H9 (cell line): ENCODE measurements at regions not wholly inside any gene's neighbourhood (a gene's known extent, or its start where the extent isn't known, plus 50 kb on each side); places are given as distances from the start of the nearest gene placed in this dataset.

Experiments
- DNase-seq: peaks from one replicate; pipeline ENCODE4 v3.0.0-alpha.2; 2017
- H2AFZ ChIP-seq: one replicate; pipeline ENCODE4 v1.6.1; 2013; ENCODE audit warnings: mild to moderate bottlenecking, low read length, control low read depth, moderate library complexity
- H2AK5ac ChIP-seq: 2 replicates; pipeline ENCODE4 v1.6.1; 2013; ENCODE audit warnings: low read length, control low read depth, mixed read lengths; ENCODE audit not compliant: insufficient read length
- H2BK120ac ChIP-seq: one replicate; pipeline ENCODE4 v1.6.1; 2013; ENCODE audit warnings: low read depth, mild to moderate bottlenecking, low read length, control low read depth, inconsistent platforms; ENCODE audit not compliant: poor library complexity, severe bottlenecking
- H2BK12ac ChIP-seq: 2 replicates; pipeline ENCODE4 v1.6.1; 2013; ENCODE audit warnings: low read length, control low read depth, mixed read lengths, low read depth; ENCODE audit not compliant: insufficient read length
- H2BK15ac ChIP-seq: 2 replicates; pipeline ENCODE4 v1.6.1; 2013; ENCODE audit warnings: low read depth, low read length, control low read depth
- H2BK20ac ChIP-seq: one replicate; pipeline ENCODE4 v1.6.1; 2013; ENCODE audit warnings: low read depth, mild to moderate bottlenecking, low read length, control low read depth, inconsistent platforms; ENCODE audit not compliant: poor library complexity, severe bottlenecking
- H2BK5ac ChIP-seq: 2 replicates; pipeline ENCODE4 v1.6.1; 2013; ENCODE audit warnings: low read length, control low read depth, mixed read lengths; ENCODE audit not compliant: insufficient read length
- H3K14ac ChIP-seq: 2 replicates; pipeline ENCODE4 v1.6.1; 2013; ENCODE audit warnings: low read length, control low read depth; ENCODE audit not compliant: insufficient read depth
- H3K18ac ChIP-seq: 2 replicates; pipeline ENCODE4 v1.6.1; 2013; ENCODE audit warnings: low read depth, mild to moderate bottlenecking, mixed read lengths, low read length, control low read depth; ENCODE audit not compliant: insufficient read length
- H3K23ac ChIP-seq: 2 replicates; pipeline ENCODE4 v1.6.1; 2013; ENCODE audit warnings: low read length, control low read depth, mixed read lengths, low read depth; ENCODE audit not compliant: insufficient read length
- H3K23me2 ChIP-seq: 2 replicates; pipeline ENCODE4 v1.6.1; 2013; ENCODE audit warnings: low read depth, mild to moderate bottlenecking, mixed read lengths, low read length, control low read depth; ENCODE audit not compliant: insufficient read length, poor library complexity, severe bottlenecking
- H3K27ac ChIP-seq: 2 replicates; pipeline ENCODE4 v1.5.1; 2013; ENCODE audit warnings: low read length, control low read depth, mixed read lengths, low read depth; ENCODE audit not compliant: insufficient read length
- H3K27me3 ChIP-seq: 2 replicates; pipeline ENCODE4 v1.6.1; 2013; ENCODE audit warnings: low read length, control low read depth, inconsistent platforms; ENCODE audit not compliant: insufficient read depth
- H3K4ac ChIP-seq: 2 replicates; pipeline ENCODE4 v1.6.1; 2013; ENCODE audit warnings: low read depth, mild to moderate bottlenecking, control low read depth, inconsistent platforms, low read length, moderate library complexity
- H3K4me1 ChIP-seq: 2 replicates; pipeline ENCODE4 v1.6.1; 2013; ENCODE audit warnings: low read length, control low read depth, inconsistent platforms; ENCODE audit not compliant: insufficient read depth
- H3K4me2 ChIP-seq: 2 replicates; pipeline ENCODE4 v1.6.1; 2013; ENCODE audit warnings: low read length, control low read depth, mixed read lengths; ENCODE audit not compliant: insufficient read length, insufficient read depth
- H3K56ac ChIP-seq: 2 replicates; pipeline ENCODE4 v1.6.1; 2013; ENCODE audit warnings: low read depth, mild to moderate bottlenecking, mixed read lengths, low read length, control low read depth; ENCODE audit not compliant: insufficient read length
- H3K79me1 ChIP-seq: 2 replicates; pipeline ENCODE4 v1.6.1; 2013; ENCODE audit warnings: low read depth, mild to moderate bottlenecking, moderate library complexity, low read length, control low read depth, inconsistent platforms; ENCODE audit not compliant: insufficient read depth, poor library complexity, severe bottlenecking
- H3K79me2 ChIP-seq: 2 replicates; pipeline ENCODE4 v1.6.1; 2013; ENCODE audit warnings: low read length, control low read depth, inconsistent platforms; ENCODE audit not compliant: insufficient read depth
- H3K9ac ChIP-seq: 2 replicates; pipeline ENCODE4 v1.6.1; 2013; ENCODE audit warnings: low read length, control low read depth, mixed read lengths; ENCODE audit not compliant: insufficient read length; ENCODE audit errors: extremely low read depth
- H3K9me3 ChIP-seq: one replicate; pipeline ENCODE4 v1.6.1; 2013; ENCODE audit warnings: low read depth, low read length, inconsistent platforms; ENCODE audit not compliant: control insufficient read depth
- H3T11ph ChIP-seq: one replicate; pipeline ENCODE4 v1.6.1; 2013; ENCODE audit warnings: mild to moderate bottlenecking, low read length, control low read depth, inconsistent platforms
- H4K20me1 ChIP-seq: one replicate; pipeline ENCODE4 v1.6.1; 2013; ENCODE audit not compliant: control insufficient read depth, insufficient read length, insufficient read depth
- H4K5ac ChIP-seq: 2 replicates; pipeline ENCODE4 v1.6.1; 2013; ENCODE audit warnings: low read depth, mild to moderate bottlenecking, mixed read lengths, low read length, control low read depth; ENCODE audit not compliant: insufficient read length
- H4K8ac ChIP-seq: replicated peaks from 2 replicates; pipeline ENCODE4 v1.6.1; 2013; ENCODE audit warnings: low read length, control low read depth, mixed read lengths, low read depth; ENCODE audit not compliant: insufficient read length
- H4K91ac ChIP-seq: 2 replicates; pipeline ENCODE4 v1.6.1; 2013; ENCODE audit warnings: low read depth, mild to moderate bottlenecking, moderate library complexity, mixed read lengths, low read length, control low read depth; ENCODE audit not compliant: insufficient read length
- H3K27ac Mint-ChIP-seq, 3 experiments: 2 replicates in 2 of 3; 3 replicates in 1 of 3; pipeline ENCODE4 v1.8.0; 2020 to 2021; ENCODE audit warnings: mixed read lengths in 3 of 3, mild to moderate bottlenecking in 1 of 3, moderate library complexity in 1 of 3
- H3K27me3 Mint-ChIP-seq: 2 replicates; pipeline ENCODE4 v1.8.0; 2021; ENCODE audit warnings: low read depth, mild to moderate bottlenecking, moderate library complexity, mixed read lengths
- H3K36me3 Mint-ChIP-seq, 3 experiments: 2 replicates in 2 of 3; 3 replicates in 1 of 3; pipeline ENCODE4 v1.8.0; 2020 to 2021; ENCODE audit warnings: low read depth in 3 of 3, mixed read lengths in 3 of 3; ENCODE audit not compliant: insufficient read depth in 1 of 3
- H3K4me1 Mint-ChIP-seq, 2 experiments: 2 replicates each; pipeline ENCODE4 v1.8.0; 2020; ENCODE audit warnings: mixed read lengths in 2 of 2
- H3K4me3 Mint-ChIP-seq, 2 experiments: 2 replicates in 1 of 2; 3 replicates in 1 of 2; pipeline ENCODE4 v1.8.0; 2020 to 2021; ENCODE audit warnings: mild to moderate bottlenecking in 2 of 2, mixed read lengths in 2 of 2, moderate library complexity in 1 of 2
- H3K9me3 Mint-ChIP-seq, 2 experiments: 2 replicates in 1 of 2; 3 replicates in 1 of 2; pipeline ENCODE4 v1.8.0; 2020; ENCODE audit warnings: mild to moderate bottlenecking in 2 of 2, mixed read lengths in 2 of 2, moderate library complexity in 1 of 2
- CTCF ChIP-seq: fragments of 200-600 bp; sonication (generic); conservative IDR thresholded peaks from 3 replicates; pipeline ENCODE4 v1.8.0; 2021; ENCODE audit warnings: antibody characterized with exemption, mild to moderate bottlenecking
- WGBS: extraction: QIAGEN DNeasy Blood & Tissue Kit; methylation state at CpG from one replicate; pipeline ENCODE4 v1.1.7; 2013; ENCODE audit warnings: missing lambda C conversion rate, low lambda C conversion rate, mixed read lengths; ENCODE audit not compliant: insufficient read length; ENCODE audit errors: extremely low coverage; 5-methylcytosine and 5-hydroxymethylcytosine counted together

- Mint-ChIP-seq H3K4me1 (0 out of 4 replicates have a peak, but pooled peaks cover 0 to 3% of the 10 kb centered on the region in 2 experiments), H3K9me3 (peaks cover 10 to 18% of the 10 kb centered on the region in 2 experiments; a peak in 4 of 5 replicates), H3K36me3 (peaks cover 5 to 10% (median 7%) of the 10 kb centered on the region in 3 experiments; a peak in 6 of 7 replicates), H3K27ac (no peak overlapping the region; a peak in 1 of 7 replicates), H3K4me3 (no peak overlapping the region), H3K27me3 (peaks cover 61% of the 10 kb centered on the region)
- Histone ChIP-seq H3K9ac (no peak overlapping the region), H3K27ac (no peak overlapping the region), H2BK12ac (no peak overlapping the region), H3K23me2 (no peaks in the 10 kb centered on the region), H3K4ac (no peak overlapping the region), H3K79me2 (no peaks in the 10 kb centered on the region), H4K8ac (no peak overlapping the region), H4K20me1 (no peaks in the 10 kb centered on the region), H3K4me2 (no peak overlapping the region), H3K14ac (no peak overlapping the region), H4K5ac (no peak overlapping the region), H3K4me1 (no peaks in the 10 kb centered on the region), H3K9me3 (no peaks in the 10 kb centered on the region), H2AFZ (no peak overlapping the region), H3T11ph (no peak overlapping the region), H3K79me1 (no peaks in the 10 kb centered on the region), H2BK5ac (no peak overlapping the region), H2BK15ac (no peak overlapping the region), H2BK120ac (no peak overlapping the region), H2AK5ac (no peak overlapping the region), H3K27me3 (no peaks in the 10 kb centered on the region), H3K18ac (no peak overlapping the region), H4K91ac (no peak overlapping the region), H2BK20ac (no peak overlapping the region), H3K56ac (no peak overlapping the region), H3K23ac (no peak overlapping the region)
- no peak for DNase-seq
- no peak for TF ChIP-seq CTCF
- no CpG with 5 or more reads among the region's 2 CpGs for WGBS
Observed at GRCh38 chr12:5230156-5230555, 186.5 kb downstream of the KCNA5 start.
